H1 (cell line): ENCODE measurements at regions not wholly inside any gene's neighbourhood (a gene's known extent, or its start where the extent isn't known, plus 50 kb on each side); places are given as distances from the start of the nearest gene placed in this dataset.

Experiments
- CTCF ChIA-PET: fragments of 300-600 bp; sonication (Branson Sonifier 250); formaldehyde crosslinking; loops from one replicate; lab custom pipeline; 2021; ENCODE audit not compliant: partially characterized antibody; lab: Charles Lee
- POLR2A ChIA-PET: fragments of 300-600 bp; sonication (Branson Sonifier 250); formaldehyde crosslinking; loops from one replicate; lab custom pipeline; 2021; ENCODE audit warnings: inconsistent platforms; ENCODE audit not compliant: partially characterized antibody; lab: Charles Lee
- DNase-seq, 2 experiments: peaks; one replicate each; pipeline versions ENCODE4 v3.0.0 to v3.0.0-alpha.2; 2010 to 2022; ENCODE audit warnings: low spot score in 2 of 2, low read depth in 1 of 2, mixed read lengths in 1 of 2
- FAIRE-seq: peaks from 2 replicates; lab custom pipeline; 2011; peaks lifted over from hg19 to GRCh38; lab: Jason Lieb, UNC
- H2AFZ ChIP-seq: 2 replicates; pipeline ENCODE4 v1.8.1; 2012; ENCODE audit warnings: low read length, inconsistent platforms
- H2AK5ac ChIP-seq: 2 replicates; pipeline ENCODE4 v1.6.1; 2013; ENCODE audit warnings: low read depth, low read length
- H2BK120ac ChIP-seq: replicated peaks from 2 replicates; pipeline ENCODE3; 2013; ENCODE audit warnings: low read depth, low read length, inconsistent platforms
- H2BK12ac ChIP-seq: 2 replicates; pipeline ENCODE4 v1.6.1; 2013; ENCODE audit warnings: low read depth, low read length
- H2BK15ac ChIP-seq: 2 replicates; pipeline ENCODE4 v1.6.1; 2013; ENCODE audit warnings: low read length
- H2BK20ac ChIP-seq: 2 replicates; pipeline ENCODE4 v1.6.1; 2013; ENCODE audit warnings: low read length
- H2BK5ac ChIP-seq: 2 replicates; pipeline ENCODE4 v1.6.1; 2013; ENCODE audit warnings: low read depth, low read length
- H3K14ac ChIP-seq: 2 replicates; pipeline ENCODE4 v1.6.1; 2013; ENCODE audit warnings: inconsistent platforms; ENCODE audit not compliant: insufficient read length
- H3K18ac ChIP-seq: 2 replicates; pipeline ENCODE4 v1.6.1; 2013; ENCODE audit warnings: low read length; ENCODE audit errors: extremely low read depth
- H3K23ac ChIP-seq: 2 replicates; pipeline ENCODE4 v1.6.1; 2013; ENCODE audit warnings: inconsistent platforms; ENCODE audit not compliant: insufficient read length
- H3K23me2 ChIP-seq: 2 replicates; pipeline ENCODE4 v1.6.1; 2013; ENCODE audit warnings: low read depth, low read length
- H3K27ac ChIP-seq: 2 replicates; pipeline ENCODE4 v1.6.1; 2011; ENCODE audit warnings: low read depth, low read length, inconsistent platforms
- H3K27me3 ChIP-seq, 4 experiments: replicated peaks in 1 of 4; 1 replicate in 1 of 4; 2 replicates in 3 of 4; pipeline versions ENCODE4 v1.6.1 to v1.8.1; 2011 to 2013; ENCODE audit warnings: low read length in 3 of 4, mild to moderate bottlenecking in 3 of 4, inconsistent platforms in 2 of 4, mixed read lengths in 2 of 4, moderate library complexity in 1 of 4; ENCODE audit not compliant: control insufficient read depth in 3 of 4, insufficient read depth in 3 of 4; ENCODE audit errors: extremely low read depth in 1 of 4
- H3K36me3 ChIP-seq, 4 experiments: 2 replicates each; pipeline versions ENCODE4 v1.6.1 to v1.8.1; 2011 to 2013; ENCODE audit warnings: mild to moderate bottlenecking in 4 of 4, low read length in 3 of 4, moderate library complexity in 2 of 4, control low read depth in 1 of 4, inconsistent platforms in 1 of 4; ENCODE audit not compliant: insufficient read depth in 4 of 4, control insufficient read depth in 2 of 4
- H3K4ac ChIP-seq: replicated peaks from 2 replicates; pipeline ENCODE3; 2013; ENCODE audit warnings: low read length, low read depth, mixed read lengths, inconsistent platforms; ENCODE audit not compliant: insufficient read length
- H3K4me1 ChIP-seq, 4 experiments: replicated peaks in 1 of 4; 1 replicate in 1 of 4; 2 replicates in 3 of 4; pipeline versions ENCODE4 v1.6.1 to v1.8.1; 2011 to 2013; ENCODE audit warnings: low read length in 3 of 4, inconsistent platforms in 2 of 4, mixed read lengths in 1 of 4; ENCODE audit not compliant: insufficient read depth in 4 of 4, control insufficient read depth in 3 of 4
- H3K4me2 ChIP-seq, 2 experiments: 2 replicates each; pipeline versions ENCODE4 v1.6.1 to v1.8.1; 2011 to 2013; ENCODE audit warnings: low read depth in 2 of 2, low read length in 2 of 2, control low read depth in 1 of 2, inconsistent platforms in 1 of 2, mild to moderate bottlenecking in 1 of 2; ENCODE audit not compliant: insufficient read depth in 1 of 2
- H3K4me3 ChIP-seq, 4 experiments: fragments of 200-600, 300-600 bp in 1 of 4; sonication (generic), shearing (Covaris generic), sonication (Bioruptor Twin) in 1 of 4; 2 replicates each; pipeline versions ENCODE4 v1.5.1 to v1.8.1; 2011 to 2016; ENCODE audit warnings: low read length in 4 of 4, low read depth in 3 of 4, control low read depth in 2 of 4, inconsistent platforms in 2 of 4, mild to moderate bottlenecking in 2 of 4, mixed read lengths in 1 of 4, moderate library complexity in 1 of 4; ENCODE audit not compliant: insufficient read depth in 2 of 4; ENCODE audit errors: extremely low read depth in 1 of 4
- H3K56ac ChIP-seq: replicated peaks from 2 replicates; pipeline ENCODE3; 2013; ENCODE audit warnings: low read depth, mild to moderate bottlenecking, mixed read lengths, low read length, inconsistent platforms; ENCODE audit not compliant: insufficient read length
- H3K79me1 ChIP-seq: 2 replicates; pipeline ENCODE4 v1.6.1; 2013; ENCODE audit warnings: low read depth, low read length, control low read depth
- H3K79me2 ChIP-seq, 2 experiments: 2 replicates each; pipeline versions ENCODE4 v1.6.1 to v1.8.1; 2012 to 2013; ENCODE audit warnings: low read length in 2 of 2, mild to moderate bottlenecking in 2 of 2, inconsistent platforms in 1 of 2; ENCODE audit not compliant: insufficient read depth in 2 of 2, control insufficient read depth in 1 of 2
- H3K9ac ChIP-seq, 4 experiments: replicated peaks in 1 of 4; 1 replicate in 1 of 4; 2 replicates in 3 of 4; pipeline versions ENCODE4 v1.6.1 to v1.8.1; 2011 to 2013; ENCODE audit warnings: low read depth in 3 of 4, low read length in 3 of 4, control low read depth in 2 of 4, mild to moderate bottlenecking in 2 of 4, moderate library complexity in 2 of 4, inconsistent platforms in 1 of 4; ENCODE audit errors: extremely low read depth in 1 of 4
- H3K9me3 ChIP-seq, 2 experiments: 2 replicates each; pipeline versions ENCODE4 v1.6.1 to v1.8.1; 2012 to 2013; ENCODE audit warnings: mild to moderate bottlenecking in 2 of 2, moderate library complexity in 2 of 2, control low read depth in 1 of 2, inconsistent platforms in 1 of 2, low read depth in 1 of 2, low read length in 1 of 2, mixed read lengths in 1 of 2; ENCODE audit not compliant: insufficient read depth in 2 of 2
- H4K20me1 ChIP-seq, 2 experiments: replicated peaks in 1 of 2; 2 replicates each; pipeline versions ENCODE3 to v1.8.1; 2011 to 2013; ENCODE audit warnings: inconsistent platforms in 2 of 2, low read length in 2 of 2, mild to moderate bottlenecking in 1 of 2; ENCODE audit not compliant: insufficient read depth in 2 of 2, control insufficient read depth in 1 of 2
- H4K5ac ChIP-seq: 2 replicates; pipeline ENCODE4 v1.6.1; 2013; ENCODE audit warnings: low read length, low read depth, mixed read lengths, inconsistent platforms; ENCODE audit not compliant: insufficient read length
- H4K8ac ChIP-seq: 2 replicates; pipeline ENCODE4 v1.8.0; 2013; ENCODE audit warnings: mild to moderate bottlenecking, moderate library complexity, low read length, inconsistent platforms; ENCODE audit not compliant: insufficient read depth; ENCODE audit errors: extremely low read depth
- H4K91ac ChIP-seq: replicated peaks from 2 replicates; pipeline ENCODE3; 2013; ENCODE audit warnings: low read length, mixed read lengths, inconsistent platforms; ENCODE audit not compliant: insufficient read length
- BCL11A ChIP-seq, 2 experiments: IDR thresholded peaks; one replicate each; pipeline ENCODE4 v1.6.1; 2011; ENCODE audit warnings: low read depth in 2 of 2, low read length in 2 of 2, mild to moderate bottlenecking in 2 of 2
- CHD1 ChIP-seq: IDR thresholded peaks from 2 replicates; pipeline ENCODE4 v1.6.1; 2012; ENCODE audit warnings: low read depth, low read length, improper control_type of control experiment
- E2F6 ChIP-seq: IDR thresholded peaks from 2 replicates; pipeline ENCODE4 v1.6.1; 2012; ENCODE audit warnings: inconsistent platforms
- FOSL1 ChIP-seq: IDR thresholded peaks from 2 replicates; pipeline ENCODE4 v1.6.1; 2011; ENCODE audit warnings: mild to moderate bottlenecking, low read depth, low read length, moderate library complexity; ENCODE audit not compliant: insufficient read depth
- JUND ChIP-seq: IDR thresholded peaks from 2 replicates; pipeline ENCODE4 v1.6.1; 2011; ENCODE audit warnings: mild to moderate bottlenecking, improper control_type of control experiment, low read length
- KDM4A ChIP-seq: IDR thresholded peaks from one replicate; pipeline ENCODE4 v1.7.1; 2012; ENCODE audit warnings: low read depth, mild to moderate bottlenecking, moderate library complexity, low read length, inconsistent platforms; ENCODE audit not compliant: severe bottlenecking
- KDM5A ChIP-seq: fragments of 200-600 bp; IDR thresholded peaks from 2 replicates; pipeline ENCODE4 v1.7.1; 2012; ENCODE audit warnings: mild to moderate bottlenecking, low read length, inconsistent platforms, mixed read lengths
- NRF1 ChIP-seq: IDR thresholded peaks from 2 replicates; pipeline ENCODE4 v1.6.1; 2011; ENCODE audit warnings: mild to moderate bottlenecking, low read depth, low read length, improper control_type of control experiment
- RNF2 ChIP-seq: fragments of 200-900, 300-1000 bp; sonication (generic); IDR thresholded peaks from 2 replicates; pipeline ENCODE4 v1.7.1; 2016; ENCODE audit warnings: borderline replicate concordance, low read depth, mild to moderate bottlenecking, antibody characterized with exemption, low read length; ENCODE audit not compliant: poor library complexity, severe bottlenecking; ENCODE audit errors: missing control alignments
- SIN3A ChIP-seq, 2 experiments: IDR thresholded peaks in 1 of 2; conservative IDR thresholded peaks in 1 of 2; 2 replicates each; pipeline ENCODE4 v1.6.1; 2011 to 2012; ENCODE audit warnings: low read length in 2 of 2, improper control_type of control experiment in 1 of 2, low read depth in 1 of 2, mild to moderate bottlenecking in 1 of 2
- ZNF274 ChIP-seq: IDR thresholded peaks from 2 replicates; pipeline ENCODE4 v1.7.0; 2012; ENCODE audit warnings: low read length, borderline replicate concordance; ENCODE audit errors: extremely low read depth
- WGBS, 2 experiments: shearing (Covaris generic) in 1 of 2; methylation state at CpG; one replicate each; pipeline versions ENCODE4 v1.1.6 to v1.1.7; 2013 to 2015; ENCODE audit warnings: low lambda C conversion rate in 2 of 2, mixed read lengths in 2 of 2, inconsistent platforms in 1 of 2, low coverage in 1 of 2, missing lambda C conversion rate in 1 of 2; ENCODE audit not compliant: insufficient replicate concordance in 2 of 2, insufficient coverage in 1 of 2, insufficient read length in 1 of 2; ENCODE audit errors: extremely low coverage in 1 of 2, missing lambda C conversion rate in 1 of 2; 5-methylcytosine and 5-hydroxymethylcytosine counted together

GRCh38 chr6:170461556-170462365 is 91.3 kb downstream of the PSMB1 start:
- Histone ChIP-seq H4K20me1 (no peaks in the 10 kb centered on the region), H3K4me2 (no peak overlapping the region), H2BK5ac (peak overlapping the region; percentile 35; the same call in 1 of the 2 replicates), H2BK120ac (no peak overlapping the region), H3K27me3 (no peaks in the 10 kb centered on the region), H3K18ac (no peak overlapping the region), H4K8ac (peak overlapping the region; percentile 14; the same call in 1 of the 2 replicates), H3K4ac (no peak overlapping the region), H2AFZ (no peak overlapping the region), H3K27ac (no peak overlapping the region), H3K79me1 (no peaks in the 10 kb centered on the region), H3K9ac (no peak overlapping the region), H3K9me3 (peaks cover 3 to 6% of the 10 kb centered on the region in 2 experiments; a peak in 3 of 4 replicates), H4K5ac (no peak overlapping the region), H3K23ac (no peak overlapping the region), H3K56ac (no peak overlapping the region), H3K23me2 (no peaks in the 10 kb centered on the region), H3K79me2 (no peaks in the 10 kb centered on the region), H2BK20ac (no peak overlapping the region), H2BK15ac (no peak overlapping the region), H3K14ac (no peak overlapping the region), H3K4me3 (no peak overlapping the region), H4K91ac (no peak overlapping the region), H3K4me1 (no peaks in the 10 kb centered on the region), H2AK5ac (no peak overlapping the region), H2BK12ac (no peak overlapping the region), H3K36me3 (no peaks in the 10 kb centered on the region)
- POLR2A ChIA-PET, result no interaction called here
- FAIRE-seq (no peak), DNase-seq (no peak)
- CTCF ChIA-PET, result interaction anchor here (1.2 to 1.6 kb wide), 2 partner anchors 55 to 68 kb away, joined by 4 to 7 read pairs; no protein-coding TSS in a partner anchor
- WGBS, 2 experiments, result 93% methylated on average over 23 of the region's 23 CpGs; no CpG with 5 or more reads in 1 of the 2 experiments
- TF ChIP-seq ZNF274 (no peak), NRF1 (no peak), JUND (no peak), SIN3A (conservative IDR thresholded peaks at IDR 0.05 in 1 of 2, IDR thresholded peaks at IDR 0.05 in 1 of 2; ENCODE audit: low read depth in 1 of 2, low read length in 2 of 2) (no peak), FOSL1 (no peak), BCL11A (IDR thresholded peaks at IDR 0.05; ENCODE audit: low read depth in 2 of 2, low read length in 2 of 2) (no peak), KDM4A (no peak), CHD1 (no peak), E2F6 (no peak), RNF2 (no peak), KDM5A (no peak)
